Activated CD4-positive, alpha-beta T cell treated with anti-CD3 and anti-CD28 coated beads for 1 hour (primary cell): ENCODE measurements at regions not wholly inside any gene's neighbourhood (a gene's known extent, or its start where the extent isn't known, plus 50 kb on each side); places are given as distances from the start of the nearest gene placed in this dataset.

Source experiments
- DNase-seq: peaks from one replicate; pipeline ENCODE4 v3.0.0-alpha.2; 2020

- DNase-seq = no peak
Observed at GRCh38 chr1:204736836-204737235, 51.3 kb upstream of the LRRN2 start.

GRCh38 chr1:204738506-204738905 is 53.0 kb upstream of the LRRN2 start:
- no peak for DNase-seq

- DNase-seq = no peak
Observed at GRCh38 chr1:204740354-204740753, 54.8 kb upstream of the LRRN2 start.

GRCh38 chr1:204741440-204741839 is 55.9 kb upstream of the LRRN2 start:
- no peak for DNase-seq

GRCh38 chr1:204742676-204743251 is 57.2 kb upstream of the LRRN2 start:
- no peak for DNase-seq

GRCh38 chr1:204744107-204744779 is 58.7 kb upstream of the LRRN2 start:
- DNase-seq = no peak

- DNase-seq = peak; percentile 18
Observed at GRCh38 chr1:204746838-204747442, 61.4 kb upstream of the LRRN2 start.

- DNase-seq = no peak
Observed at GRCh38 chr1:204751480-204751879, 65.9 kb upstream of the LRRN2 start.

GRCh38 chr1:204751883-204752687 is 66.5 kb upstream of the LRRN2 start:
- DNase-seq = no peak

GRCh38 chr1:204752688-204753040 is 67.1 kb upstream of the LRRN2 start:
- DNase-seq = no peak

- DNase-seq = no peak
Observed at GRCh38 chr1:204754821-204755220, 69.3 kb upstream of the LRRN2 start.

- no peak for DNase-seq
Observed at GRCh38 chr1:204756349-204756748, 70.8 kb upstream of the LRRN2 start.

GRCh38 chr1:204756811-204757210 is 71.3 kb upstream of the LRRN2 start:
- no peak for DNase-seq

- no peak for DNase-seq
Observed at GRCh38 chr1:204758601-204759000, 73.1 kb upstream of the LRRN2 start.

- no peak for DNase-seq
Observed at GRCh38 chr1:204760350-204760749, 74.8 kb upstream of the LRRN2 start.

GRCh38 chr1:204760757-204761156 is 75.2 kb upstream of the LRRN2 start:
- no peak for DNase-seq

- peak; percentile 50 for DNase-seq
Observed at GRCh38 chr1:204763773-204764427, 78.4 kb upstream of the LRRN2 start.

- no peak for DNase-seq
Observed at GRCh38 chr1:204769997-204770396, 84.5 kb upstream of the LRRN2 start.

- DNase-seq = no peak
Observed at GRCh38 chr1:204771358-204771757, 85.8 kb upstream of the LRRN2 start.

GRCh38 chr1:204773246-204773645 is 87.7 kb upstream of the LRRN2 start:
- DNase-seq = no peak

- DNase-seq = no peak
Observed at GRCh38 chr1:204775546-204775945, 90.0 kb upstream of the LRRN2 start.

GRCh38 chr1:204777591-204777990 is 92.1 kb upstream of the LRRN2 start:
- no peak for DNase-seq

GRCh38 chr1:204780630-204781029 is 90.0 kb upstream of the NFASC start:
- no peak for DNase-seq
